ENCODE measurements at regions not wholly inside any gene's neighbourhood (a gene's known extent, or its start where the extent isn't known, plus 50 kb on each side); places are given as distances from the start of the nearest gene placed in this dataset.

- no peak for TF ChIP-seq EZH2phosphoT487 (IDR thresholded peaks at IDR 0.05; ENCODE audit: borderline replicate concordance, low read length)
- TF ChIP-seq, protein P1, sequence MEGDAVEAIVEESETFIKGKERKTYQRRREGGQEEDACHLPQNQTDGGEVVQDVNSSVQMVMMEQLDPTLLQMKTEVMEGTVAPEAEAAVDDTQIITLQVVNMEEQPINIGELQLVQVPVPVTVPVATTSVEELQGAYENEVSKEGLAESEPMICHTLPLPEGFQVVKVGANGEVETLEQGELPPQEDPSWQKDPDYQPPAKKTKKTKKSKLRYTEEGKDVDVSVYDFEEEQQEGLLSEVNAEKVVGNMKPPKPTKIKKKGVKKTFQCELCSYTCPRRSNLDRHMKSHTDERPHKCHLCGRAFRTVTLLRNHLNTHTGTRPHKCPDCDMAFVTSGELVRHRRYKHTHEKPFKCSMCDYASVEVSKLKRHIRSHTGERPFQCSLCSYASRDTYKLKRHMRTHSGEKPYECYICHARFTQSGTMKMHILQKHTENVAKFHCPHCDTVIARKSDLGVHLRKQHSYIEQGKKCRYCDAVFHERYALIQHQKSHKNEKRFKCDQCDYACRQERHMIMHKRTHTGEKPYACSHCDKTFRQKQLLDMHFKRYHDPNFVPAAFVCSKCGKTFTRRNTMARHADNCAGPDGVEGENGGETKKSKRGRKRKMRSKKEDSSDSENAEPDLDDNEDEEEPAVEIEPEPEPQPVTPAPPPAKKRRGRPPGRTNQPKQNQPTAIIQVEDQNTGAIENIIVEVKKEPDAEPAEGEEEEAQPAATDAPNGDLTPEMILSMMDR (IDR thresholded peaks at IDR 0.05; ENCODE audit: low read depth, low read length, poor library complexity, severe bottlenecking): no peak
Observed at GRCh38 chr12:60451457-60451856, 855.6 kb downstream of the SLC16A7 start.

All from DOHH2 (cell line).